Skin of body (tissue), 1 donor: ENCODE measurements at regions not wholly inside any gene's neighbourhood (a gene's known extent, or its start where the extent isn't known, plus 50 kb on each side); places are given as distances from the start of the nearest gene placed in this dataset.

Source experiments
- DNase-seq: peaks from one replicate; lab custom pipeline; 2025; lab: John Stamatoyannopoulos, UW

DNA sequence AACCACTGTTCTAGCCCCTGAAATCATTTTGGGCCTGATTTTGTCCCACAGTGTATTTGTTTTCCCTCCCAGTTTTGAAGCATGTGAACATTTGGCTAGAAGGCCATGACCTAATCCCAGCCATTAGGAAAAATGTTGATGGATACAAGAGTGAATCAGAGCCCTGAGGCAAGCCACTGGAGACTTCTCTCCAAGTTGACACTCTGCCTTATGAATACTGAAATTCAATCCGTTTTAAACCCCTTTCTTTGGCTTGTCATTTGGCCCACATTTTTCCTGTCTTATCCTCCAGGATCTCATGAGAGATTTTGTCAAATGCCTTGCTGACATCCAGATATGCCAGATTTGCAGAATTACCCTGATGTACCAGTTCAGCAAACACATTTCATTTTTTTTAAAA is 158.8 kb downstream of the FAT3 start:
- no peak for DNase-seq

DNA sequence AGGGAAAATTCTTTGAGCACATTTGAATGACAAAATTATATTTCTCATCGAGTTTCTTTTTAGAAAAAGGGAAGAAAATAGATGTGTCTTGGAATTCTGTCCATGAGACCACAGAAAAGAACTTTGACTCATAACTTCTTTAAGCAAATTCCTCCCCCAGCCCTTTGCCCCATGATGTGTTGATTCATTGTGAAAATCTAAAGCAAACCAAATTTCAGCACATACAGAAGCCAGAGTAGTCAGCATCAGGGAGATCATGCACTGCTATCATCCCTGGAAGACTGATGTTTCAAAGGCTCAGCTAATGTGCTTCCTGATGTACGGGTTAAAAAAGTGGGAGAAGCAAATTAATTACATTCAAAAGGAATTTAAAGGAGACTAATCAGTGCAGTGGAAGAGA is 159.7 kb downstream of the FAT3 start:
- no peak for DNase-seq

DNA sequence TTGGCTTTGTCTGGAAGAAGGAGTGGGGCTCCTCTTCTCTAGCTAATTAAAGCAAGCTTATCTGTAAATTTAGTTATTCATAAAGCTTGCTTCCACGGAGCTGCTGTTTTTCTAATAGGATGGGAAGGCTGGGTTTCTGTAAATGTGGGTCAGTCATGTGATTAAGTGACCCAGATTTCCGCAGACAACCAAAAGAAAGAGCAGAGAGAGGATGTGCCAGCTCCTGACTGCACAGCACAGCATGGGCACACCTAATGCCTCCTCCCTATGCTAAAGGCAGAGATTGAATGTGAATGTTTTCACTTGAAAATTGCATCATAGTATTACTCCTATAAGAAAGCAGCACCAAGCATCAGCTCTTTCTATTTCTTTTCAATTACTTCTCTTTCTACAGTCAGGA is 160.2 kb downstream of the FAT3 start:
- no peak for DNase-seq

DNA sequence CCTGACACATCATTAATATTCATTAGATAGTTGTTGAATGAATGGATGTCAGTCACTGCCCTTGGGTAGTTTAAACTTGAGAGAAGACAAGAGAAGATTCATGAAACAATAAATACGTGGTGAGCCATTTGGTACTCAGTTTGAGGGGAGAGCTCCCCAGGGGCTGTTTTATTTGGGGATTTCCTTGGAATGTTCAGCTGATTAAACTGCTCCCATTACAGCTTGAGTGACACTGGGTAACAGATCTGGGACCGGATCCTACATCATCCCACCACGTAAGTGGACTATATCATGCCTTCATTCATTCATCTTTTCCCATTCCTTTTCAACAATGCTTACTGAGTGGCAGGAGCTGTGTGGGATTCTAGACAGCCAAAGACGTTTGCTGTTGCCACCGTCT is 162.0 kb downstream of the FAT3 start:
- no peak for DNase-seq

DNA sequence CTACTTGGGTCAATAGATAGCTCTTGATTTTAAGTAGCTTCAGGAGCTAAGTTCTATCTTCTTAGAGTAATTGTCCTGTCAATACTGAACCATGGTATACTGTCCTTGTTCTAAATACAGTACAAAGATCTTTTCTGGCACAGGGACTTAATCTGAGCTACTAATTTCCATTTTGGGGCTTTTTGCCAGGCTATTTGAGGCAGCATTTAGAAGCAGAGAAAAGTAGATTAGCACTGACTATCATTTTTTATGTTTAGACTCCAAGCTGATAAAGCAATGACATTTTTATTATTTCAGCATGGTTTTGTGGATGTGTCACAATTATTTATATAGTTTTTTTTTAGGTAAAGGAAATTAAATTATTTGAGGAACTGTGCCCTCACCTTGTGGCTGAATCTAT is 163.2 kb downstream of the FAT3 start:
- no peak for DNase-seq

DNA sequence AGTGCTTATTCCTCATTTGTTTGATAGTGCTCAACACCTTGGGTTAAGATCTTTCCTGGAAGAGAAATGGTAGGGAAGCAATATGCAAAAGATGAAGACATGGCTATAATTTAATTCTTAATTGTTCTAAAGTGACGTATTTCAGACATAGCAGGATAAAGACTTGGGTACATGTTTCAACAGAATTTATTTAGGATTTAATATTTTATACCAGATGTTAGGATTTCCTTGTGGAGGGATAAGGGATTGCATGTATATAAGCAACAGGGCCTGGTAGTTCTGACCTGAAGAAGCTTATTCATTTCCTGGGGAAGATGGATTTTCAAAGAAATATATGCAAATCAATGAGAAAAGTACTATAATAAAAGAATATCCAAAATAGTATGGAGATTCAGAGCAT is 163.8 kb downstream of the FAT3 start:
- DNase-seq: no peak

DNA sequence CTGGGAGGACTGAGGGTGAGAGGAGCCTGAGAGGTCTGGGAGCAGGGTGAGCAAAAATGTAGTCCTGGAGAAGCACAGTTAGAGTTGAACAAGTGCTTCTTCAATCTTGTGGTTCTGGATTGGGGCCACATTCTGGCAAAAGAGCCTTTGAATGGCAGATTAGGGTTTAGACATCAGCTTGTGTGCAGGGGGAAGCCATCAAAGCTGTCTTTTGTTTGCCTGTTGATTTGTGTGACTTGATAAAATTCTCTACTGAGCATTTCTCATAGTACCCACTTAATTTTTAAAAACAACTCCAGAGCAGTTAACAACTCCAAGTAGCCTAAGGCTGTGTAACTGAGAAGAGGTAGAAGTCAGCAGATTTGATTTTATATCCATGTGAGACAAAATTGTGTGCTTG is 166.2 kb downstream of the FAT3 start:
- DNase-seq: no peak

DNA sequence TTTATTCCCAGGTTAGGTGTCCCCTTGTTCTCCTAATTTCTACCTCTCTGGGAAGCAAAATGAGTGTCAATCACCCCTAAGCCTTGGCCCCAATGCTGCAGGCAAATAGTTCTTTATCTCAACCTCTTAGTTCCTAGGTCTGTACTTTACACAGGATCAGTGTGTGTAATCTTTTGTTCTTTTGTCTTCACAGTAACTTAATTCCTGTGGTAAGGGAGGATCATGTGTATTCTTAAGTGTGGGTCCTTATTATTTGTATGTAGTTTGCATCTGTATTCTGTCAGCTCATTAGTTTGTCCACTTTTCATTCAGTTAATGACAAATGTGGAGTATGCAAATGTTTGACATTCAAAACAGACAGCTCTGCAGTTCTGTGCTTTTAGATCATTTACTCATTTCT is 166.7 kb downstream of the FAT3 start:
- DNase-seq: no peak

DNA sequence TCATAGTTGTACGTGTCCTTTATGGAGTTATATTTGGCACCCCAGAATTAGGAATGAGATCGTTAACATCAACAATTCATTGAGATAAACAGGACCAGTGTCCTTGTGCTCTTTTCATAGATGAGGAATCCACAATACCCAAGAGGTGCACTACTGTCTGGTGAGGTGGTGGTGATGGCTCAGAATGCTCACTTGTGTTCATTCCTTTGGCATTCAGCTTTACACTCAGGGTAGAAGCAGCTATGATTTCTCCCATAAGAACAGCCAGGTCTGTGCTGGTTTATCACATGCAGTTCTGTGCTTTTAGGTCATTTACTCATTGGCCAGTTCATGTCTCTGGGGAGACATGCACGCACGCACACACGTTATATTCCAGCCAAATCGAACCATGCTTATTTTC is 167.2 kb downstream of the FAT3 start:
- DNase-seq: no peak

DNA sequence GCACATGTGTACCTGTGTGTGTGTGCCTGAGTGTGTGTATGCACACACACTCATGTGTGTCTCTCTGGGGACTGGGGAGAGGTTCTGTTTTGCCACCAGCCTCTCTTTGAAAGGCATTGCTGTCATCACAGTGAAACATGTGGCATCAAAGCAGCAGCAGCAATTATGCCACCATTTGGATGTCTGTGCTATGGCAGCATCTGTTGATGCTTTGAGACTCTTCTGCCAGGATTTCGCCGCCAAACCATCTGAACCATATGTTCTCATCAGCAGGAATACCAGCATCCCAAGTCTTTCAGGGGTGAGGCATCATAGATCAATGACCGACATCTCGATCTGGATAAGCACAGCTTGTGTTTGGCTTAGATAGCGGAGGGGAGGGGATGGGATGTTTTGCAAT is 168.6 kb downstream of the FAT3 start:
- no peak for DNase-seq

DNA sequence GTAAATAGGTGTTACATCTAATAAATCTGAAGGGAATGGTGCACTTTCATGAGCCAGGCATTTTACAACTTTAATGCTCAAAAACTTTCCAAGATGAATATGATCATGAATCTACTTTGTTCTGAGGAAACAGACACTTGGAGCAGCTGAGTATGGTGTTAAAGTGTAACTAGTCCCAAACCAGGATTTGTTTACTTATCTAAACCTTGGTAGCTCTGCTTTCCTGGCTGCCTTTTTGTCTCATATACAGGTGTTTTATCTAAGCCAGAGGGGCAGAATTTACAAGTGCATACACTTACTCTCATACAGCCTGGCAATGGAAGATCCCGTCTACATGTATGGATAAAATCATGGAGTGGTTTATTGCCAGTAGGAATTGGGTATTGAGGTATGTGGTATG is 171.5 kb downstream of the FAT3 start:
- DNase-seq: no peak

DNA sequence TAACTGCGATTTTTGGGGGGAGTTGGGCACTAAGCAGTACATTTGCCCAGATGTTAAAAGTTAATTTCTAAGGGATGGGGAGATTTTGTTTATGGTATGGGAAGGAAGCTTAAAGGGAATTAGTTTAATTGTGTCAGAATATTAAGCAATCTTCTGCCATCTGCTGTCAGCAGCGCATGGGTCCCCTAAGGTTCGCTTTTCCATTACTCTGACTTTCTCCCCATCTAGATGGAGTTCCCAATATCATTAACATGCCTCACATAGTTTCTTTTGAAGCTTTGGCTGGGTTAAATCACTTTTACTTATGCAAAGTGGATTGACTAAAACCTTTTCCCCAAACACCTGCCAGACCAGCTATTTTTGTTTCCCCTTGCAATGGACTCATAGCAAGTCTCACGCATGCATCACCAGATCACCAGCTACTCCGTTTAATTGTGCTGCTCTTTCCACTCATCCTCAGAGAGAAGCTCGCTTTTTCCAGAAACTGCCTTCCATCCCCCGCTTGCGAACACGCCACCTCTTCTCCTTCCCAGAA is 172.7 kb downstream of the FAT3 start:
- no peak for DNase-seq

DNA sequence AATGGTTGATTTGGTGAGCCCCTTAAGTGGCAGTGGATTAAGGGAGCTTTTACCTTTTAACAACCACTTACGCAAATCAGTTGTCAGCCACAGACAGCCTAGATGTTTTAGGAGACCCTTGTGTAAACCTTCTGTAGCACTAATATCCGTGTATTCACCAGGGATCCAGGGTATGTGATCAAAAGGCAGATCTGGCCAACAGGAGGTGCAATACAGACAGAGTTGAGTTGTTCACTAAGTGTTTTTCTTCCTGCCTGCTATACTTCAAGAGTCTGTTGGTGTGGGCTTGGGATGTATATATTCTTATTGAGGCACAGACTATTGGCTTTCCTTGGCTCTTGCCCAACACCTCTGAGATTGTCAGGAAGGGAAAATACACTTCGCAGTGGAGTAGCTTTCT is 175.1 kb downstream of the FAT3 start:
- no peak for DNase-seq

DNA sequence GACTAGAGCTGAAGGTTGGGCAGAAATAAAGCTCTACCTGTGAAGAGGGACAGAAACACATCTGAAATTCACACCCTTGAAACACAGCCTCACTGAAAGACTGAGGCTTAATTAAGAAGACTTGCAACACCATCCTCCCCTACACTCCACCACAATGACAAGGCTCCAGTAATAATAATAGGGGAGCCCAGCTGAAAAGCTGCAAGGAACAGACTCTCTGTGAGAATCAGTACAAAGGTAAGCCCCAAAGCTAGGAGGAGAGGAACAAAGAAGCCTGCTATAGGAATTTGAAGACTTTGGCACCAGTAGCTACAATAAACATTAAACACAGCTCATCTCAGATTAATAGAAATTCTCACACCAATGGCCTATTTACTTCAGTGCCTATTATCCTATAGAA is 176.9 kb downstream of the FAT3 start:
- no peak for DNase-seq

DNA sequence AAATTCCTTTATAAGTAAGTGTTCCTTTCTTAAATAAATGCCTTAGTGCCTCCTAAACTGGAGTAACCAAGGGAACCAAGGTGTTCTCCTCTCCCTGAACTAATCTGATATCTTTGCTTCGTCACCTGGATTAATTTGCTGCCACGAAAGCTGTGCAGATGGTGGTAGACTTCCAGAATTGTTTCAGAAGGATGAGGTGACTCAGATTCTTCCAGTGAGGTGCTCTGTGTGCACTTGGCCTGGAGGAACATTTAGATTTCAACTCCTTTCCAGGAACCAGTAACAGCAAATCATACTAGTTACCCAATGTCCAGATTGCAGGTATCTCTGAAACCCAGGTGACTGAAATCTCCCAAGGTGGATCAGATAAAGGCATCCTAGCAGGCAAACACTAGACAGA is 181.9 kb downstream of the FAT3 start:
- DNase-seq: no peak

DNA sequence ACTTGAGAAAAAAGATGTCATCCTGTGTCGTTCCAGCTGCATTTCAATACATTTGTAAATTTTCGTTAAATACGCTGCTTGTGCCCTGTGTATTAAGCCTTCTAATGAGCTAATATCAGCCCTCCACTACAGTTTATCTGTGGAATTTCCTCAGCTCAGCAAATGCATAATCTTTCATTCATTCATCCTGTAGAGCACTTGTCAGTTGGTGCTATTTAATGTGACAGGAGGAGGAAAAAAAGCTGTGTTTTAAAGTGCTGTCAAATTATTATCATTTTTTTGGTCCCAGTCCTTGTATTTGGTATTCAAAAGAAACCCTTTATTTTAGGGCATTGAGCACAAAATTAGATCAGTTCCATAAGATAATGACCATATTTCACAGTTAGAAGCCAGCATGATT is 184.7 kb downstream of the FAT3 start:
- no peak for DNase-seq

DNA sequence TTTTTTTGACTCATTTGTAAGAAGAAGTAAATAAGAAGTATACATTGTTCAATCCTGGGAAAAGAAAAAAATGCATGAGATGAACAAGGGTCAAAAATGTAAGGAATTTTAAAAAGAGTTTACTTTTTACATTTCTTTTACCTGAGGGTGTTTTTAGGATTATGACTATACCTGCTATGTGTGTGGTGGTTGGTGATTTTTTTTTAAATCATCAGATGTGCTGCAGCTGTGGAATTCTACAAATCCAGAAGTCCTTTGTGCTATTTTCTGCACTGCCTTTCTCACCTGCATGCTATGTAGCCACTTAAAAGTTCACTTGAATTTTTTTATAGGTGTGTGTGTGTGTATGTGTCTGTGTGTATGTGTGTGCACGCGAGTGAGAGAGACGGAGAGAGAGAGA is 185.3 kb downstream of the FAT3 start:
- DNase-seq: no peak

DNA sequence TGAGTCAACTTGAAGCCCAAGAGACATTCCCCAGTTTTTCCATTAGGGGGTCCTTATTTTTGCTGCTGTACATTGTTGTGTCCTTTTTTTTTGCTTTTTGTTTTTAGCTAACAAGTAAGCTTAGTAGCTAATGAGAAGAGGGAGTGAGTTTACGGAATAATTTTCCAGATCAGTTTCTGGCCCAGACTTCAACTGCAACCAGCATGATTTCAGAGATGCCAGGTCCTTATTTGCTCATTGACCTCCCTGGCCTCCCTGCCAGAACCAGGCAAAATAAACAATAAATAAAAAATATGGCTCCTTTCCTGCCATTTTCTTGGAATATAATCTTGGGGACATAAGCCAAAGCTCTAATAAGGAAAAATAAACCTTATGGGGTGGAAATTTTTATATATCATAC is 185.9 kb downstream of the FAT3 start:
- DNase-seq: no peak

DNA sequence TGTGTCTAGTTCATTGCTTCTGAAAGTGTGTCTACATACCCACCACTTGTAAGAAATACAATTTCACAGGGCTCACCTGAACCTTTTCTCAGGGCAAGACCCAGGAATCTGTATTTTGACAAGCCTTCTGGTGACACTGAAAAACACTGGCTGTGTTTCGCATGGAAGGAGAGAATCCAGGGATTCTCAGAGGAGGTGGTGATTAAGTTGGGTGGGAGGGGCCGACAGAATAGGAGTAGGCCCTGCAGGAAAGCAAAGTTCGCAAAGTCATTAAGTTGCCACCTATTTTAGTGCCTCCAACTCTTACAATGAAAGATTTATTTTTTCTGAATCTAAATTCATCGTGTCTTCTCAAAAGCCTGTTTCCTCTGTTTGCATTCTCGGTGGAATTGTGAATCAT is 186.8 kb downstream of the FAT3 start:
- DNase-seq: no peak

DNA sequence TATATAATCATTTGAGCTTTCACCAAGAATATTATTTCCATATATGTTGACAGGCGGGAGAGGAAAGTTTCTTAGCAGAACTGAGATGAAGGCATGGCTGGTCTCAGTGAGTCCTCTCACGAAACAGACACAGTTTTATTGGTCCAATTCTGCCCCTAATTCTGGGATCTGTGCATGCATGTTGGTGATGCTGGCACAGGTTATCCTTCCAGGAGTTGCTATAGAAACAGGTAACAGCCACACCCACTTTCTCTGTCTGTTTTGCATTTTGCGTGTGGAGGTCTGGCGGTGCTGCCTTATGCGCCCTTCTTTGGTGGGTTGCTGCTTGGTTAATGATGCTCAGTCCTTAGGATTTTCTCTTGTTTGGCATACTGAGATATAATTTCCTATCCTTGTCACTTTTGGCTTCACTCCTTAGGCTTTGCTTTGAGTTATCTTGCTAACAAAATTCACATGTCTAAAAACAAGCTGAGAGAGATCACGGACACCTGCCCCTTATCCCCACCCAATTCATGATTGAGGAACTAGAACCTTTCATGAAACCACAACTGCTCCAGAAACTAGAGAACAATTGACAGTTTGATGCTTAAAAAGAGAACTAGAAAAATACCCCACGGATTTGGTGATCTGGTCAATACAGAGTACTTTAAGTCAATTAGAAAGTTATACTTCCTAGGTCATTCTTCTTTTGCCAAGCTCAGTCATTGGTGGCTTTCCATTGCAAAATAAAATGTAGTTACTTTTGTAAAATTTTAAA is 189.3 kb downstream of the FAT3 start:
- DNase-seq: no peak

DNA sequence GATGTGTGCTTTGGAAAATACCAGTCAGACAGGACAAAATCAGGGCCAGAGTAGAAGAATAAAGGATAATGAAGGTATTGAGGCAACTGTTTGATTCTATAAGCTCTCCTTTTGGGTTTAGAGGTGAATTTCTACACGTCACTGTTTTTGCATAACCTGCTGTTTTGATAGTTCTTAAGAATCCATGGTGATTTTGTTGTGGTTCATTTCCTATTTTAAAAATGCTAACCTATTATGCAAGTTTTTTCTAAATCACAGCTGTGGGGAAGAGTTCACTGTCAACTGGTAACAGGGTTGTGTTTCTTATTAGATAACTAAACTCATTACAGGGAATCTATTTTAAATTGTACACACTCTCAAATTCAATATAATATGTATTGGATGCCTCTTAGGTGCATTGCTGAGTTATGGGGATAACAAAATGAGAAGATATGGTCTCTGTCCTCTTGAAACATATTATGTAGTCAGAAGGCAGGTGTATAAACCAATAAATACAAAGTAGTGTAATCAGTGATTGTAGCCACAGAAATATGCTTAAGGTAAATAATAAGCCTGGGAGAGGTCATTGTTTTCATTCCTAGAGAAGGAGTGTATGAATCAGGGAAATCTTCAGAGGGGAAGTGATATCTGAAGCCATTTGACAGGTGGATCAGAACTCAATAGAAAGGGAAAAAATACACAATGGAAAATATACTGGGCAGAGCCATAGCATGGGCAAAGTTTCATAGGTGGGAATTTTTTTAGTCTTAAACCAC is 192.5 kb downstream of the FAT3 start:
- DNase-seq: no peak

DNA sequence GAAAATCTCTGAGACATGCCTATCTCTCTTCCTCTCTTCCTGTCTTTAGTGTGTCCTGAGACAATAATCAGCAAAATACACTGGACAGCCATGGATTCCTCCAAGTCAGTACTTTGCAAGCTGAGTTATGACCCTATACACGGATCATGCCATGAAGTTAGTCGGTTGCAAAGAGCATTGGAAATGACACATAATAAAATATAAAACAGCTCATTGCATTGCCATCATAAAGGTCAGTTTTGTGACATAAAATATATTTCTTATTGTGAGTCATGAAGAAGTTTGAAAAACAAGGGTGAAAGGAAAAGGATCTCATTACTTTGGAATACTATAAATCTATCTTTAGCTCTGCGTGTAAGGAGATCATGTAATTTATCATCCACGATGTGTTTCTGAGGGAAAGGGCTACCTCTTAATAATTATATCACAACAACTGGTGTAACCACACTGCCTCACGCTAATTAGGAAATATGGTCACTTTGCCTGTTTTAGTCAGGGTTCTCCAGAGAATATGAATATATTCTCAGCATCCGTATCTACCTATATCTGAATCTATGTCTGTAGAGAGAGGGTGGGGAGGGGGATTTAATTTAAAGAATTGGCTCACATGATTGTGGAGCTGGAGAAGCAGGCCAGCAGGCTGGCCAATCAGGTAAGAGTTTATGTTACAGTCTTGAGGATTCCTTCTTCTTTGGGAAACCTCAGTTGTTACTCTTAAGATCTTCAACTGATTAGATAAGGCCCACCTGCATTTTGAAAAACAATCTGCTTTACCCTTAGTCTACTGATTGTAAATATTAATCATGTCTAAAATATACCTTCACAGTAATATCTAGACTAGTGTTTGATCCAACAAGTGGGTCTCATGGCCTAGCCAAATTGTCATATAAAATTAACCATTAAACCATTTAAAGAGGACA is 198.8 kb downstream of the FAT3 start:
- DNase-seq: no peak
